BLaER1 treated with 17β-estradiol and CSF1 and Interleukin-3, amounts not matched to agents 10 nM and 100 nM (cell line): ENCODE measurements at regions not wholly inside any gene's neighbourhood (a gene's known extent, or its start where the extent isn't known, plus 50 kb on each side); places are given as distances from the start of the nearest gene placed in this dataset.

Experiments used
- H3K27ac ChIP-seq, 11 experiments: shearing (Covaris generic); formaldehyde crosslinking; 2 replicates each; pipeline ENCODE4 v1.8.1; 2022
- H3K27me3 ChIP-seq, 11 experiments: shearing (Covaris generic); formaldehyde crosslinking; 2 replicates each; pipeline ENCODE4 v1.8.1; 2022
- H3K36me3 ChIP-seq, 11 experiments: shearing (Covaris generic); formaldehyde crosslinking; 2 replicates each; pipeline ENCODE4 v1.8.1; 2022
- H3K4me1 ChIP-seq, 10 experiments: shearing (Covaris generic); formaldehyde crosslinking; 2 replicates each; pipeline ENCODE4 v1.8.1; 2022
- H3K4me2 ChIP-seq, 11 experiments: shearing (Covaris generic); formaldehyde crosslinking; 2 replicates each; pipeline ENCODE4 v1.8.1; 2022
- H3K4me3 ChIP-seq, 10 experiments: shearing (Covaris generic); formaldehyde crosslinking; 2 replicates each; pipeline ENCODE4 v1.8.1; 2022
- H3K9ac ChIP-seq, 11 experiments: shearing (Covaris generic); formaldehyde crosslinking; 2 replicates each; pipeline ENCODE4 v1.8.1; 2022
- H3K9me3 ChIP-seq, 11 experiments: shearing (Covaris generic); formaldehyde crosslinking; replicated peaks in 1 of 11; 2 replicates each; pipeline ENCODE4 v1.8.1; 2022
- H4K20me1 ChIP-seq, 11 experiments: shearing (Covaris generic); formaldehyde crosslinking; 2 replicates each; pipeline ENCODE4 v1.8.1; 2022
- Cebpa-rat ChIP-seq, 11 experiments: shearing (Covaris generic); IDR thresholded peaks; 2 replicates each; pipeline ENCODE4 v1.8.1; 2022

DNA sequence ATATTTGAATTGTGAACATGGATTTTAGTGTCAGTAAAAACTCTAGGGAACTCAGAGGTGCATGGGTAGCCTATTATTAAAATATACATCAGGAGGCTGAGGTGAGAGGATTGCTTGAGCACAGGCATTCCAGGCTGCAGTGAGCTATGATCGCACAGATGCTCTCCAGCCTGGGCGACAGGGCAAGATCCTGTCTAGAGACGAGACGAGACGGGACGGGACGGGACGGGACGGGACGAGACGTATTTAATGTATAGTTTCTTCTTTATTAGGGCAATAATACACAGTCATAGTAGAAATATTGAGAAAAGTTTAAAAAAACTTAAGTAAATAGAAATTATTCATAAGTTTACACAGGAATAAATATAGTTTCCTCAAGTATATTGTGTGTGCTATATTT lies 89.3 kb downstream of the DIPK2A start:
- Histone ChIP-seq H3K4me2 (no peak overlapping the region), H3K9me3 (no peaks in the 10 kb centered on the region), H3K4me1 (no peaks in the 10 kb centered on the region), H4K20me1 (no peaks in the 10 kb centered on the region), H3K27ac (no peak overlapping the region), H3K4me3 (no peak overlapping the region), H3K9ac (no peak overlapping the region), H3K36me3 (no peaks in the 10 kb centered on the region), H3K27me3 (no peaks in the 10 kb centered on the region)
- TF ChIP-seq Cebpa-rat (IDR thresholded peaks at IDR 0.05) = no peak

DNA sequence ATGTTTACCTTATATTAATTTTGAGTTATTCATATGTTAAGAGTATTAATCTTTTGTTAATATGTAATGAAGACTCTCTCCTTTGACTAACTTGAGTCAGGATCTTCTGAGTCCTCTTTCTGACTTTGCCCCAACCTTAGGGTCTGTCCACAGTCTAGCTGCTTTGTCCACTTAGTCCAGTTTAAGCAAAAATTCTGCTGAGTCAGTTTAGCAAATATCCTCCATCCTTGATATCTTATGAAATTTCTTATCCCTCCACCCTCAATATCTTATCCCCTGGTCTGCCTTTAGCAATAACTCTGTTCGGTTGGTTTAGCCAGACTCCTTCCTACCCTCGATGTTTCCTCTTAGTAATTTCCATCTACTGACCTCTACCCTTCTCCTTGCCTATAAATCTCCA lies 91.7 kb downstream of the DIPK2A start:
- no peak overlapping the region for H3K9ac ChIP-seq
- no peaks in the 10 kb centered on the region for H3K27me3 ChIP-seq
- H3K4me3 ChIP-seq = no peak overlapping the region
- no peak overlapping the region for H3K4me2 ChIP-seq
- no peak overlapping the region for H3K27ac ChIP-seq
- no peaks in the 10 kb centered on the region for H3K9me3 ChIP-seq
- H4K20me1 ChIP-seq = no peaks in the 10 kb centered on the region
- TF ChIP-seq Cebpa-rat (IDR thresholded peaks at IDR 0.05) = no peak
- no peaks in the 10 kb centered on the region for H3K4me1 ChIP-seq
- no peaks in the 10 kb centered on the region for H3K36me3 ChIP-seq

DNA sequence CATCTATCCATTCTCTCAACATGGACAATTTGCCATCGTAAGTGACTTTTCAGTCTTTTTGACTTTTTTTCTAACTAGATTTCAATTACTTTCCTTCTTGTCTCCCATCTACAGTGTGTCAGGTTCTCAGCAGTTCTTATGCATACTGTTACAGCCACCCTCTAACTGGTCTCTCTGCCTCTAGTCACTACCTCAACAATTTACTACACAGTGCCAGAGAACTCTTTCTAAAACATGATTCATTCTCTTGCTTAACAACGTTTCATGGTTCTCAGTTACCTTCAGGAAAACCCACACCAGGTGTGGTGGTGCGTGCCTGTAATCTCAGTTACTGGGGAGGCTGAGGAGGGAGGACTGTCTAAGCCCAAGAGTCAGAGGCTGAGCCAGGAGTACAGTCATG lies 95.4 kb downstream of the DIPK2A start:
- H4K20me1 ChIP-seq = no peaks in the 10 kb centered on the region
- H3K36me3 ChIP-seq = no peaks in the 10 kb centered on the region
- no peak overlapping the region for H3K27ac ChIP-seq
- no peaks in the 10 kb centered on the region for H3K4me1 ChIP-seq
- no peaks in the 10 kb centered on the region for H3K27me3 ChIP-seq
- H3K4me3 ChIP-seq = no peak overlapping the region
- TF ChIP-seq Cebpa-rat (IDR thresholded peaks at IDR 0.05) = no peak
- H3K9me3 ChIP-seq = peaks cover 15 to 22% (median 18%) of the 10 kb centered on the region in 11 experiments
- H3K4me2 ChIP-seq = no peak overlapping the region
- H3K9ac ChIP-seq = no peak overlapping the region

DNA sequence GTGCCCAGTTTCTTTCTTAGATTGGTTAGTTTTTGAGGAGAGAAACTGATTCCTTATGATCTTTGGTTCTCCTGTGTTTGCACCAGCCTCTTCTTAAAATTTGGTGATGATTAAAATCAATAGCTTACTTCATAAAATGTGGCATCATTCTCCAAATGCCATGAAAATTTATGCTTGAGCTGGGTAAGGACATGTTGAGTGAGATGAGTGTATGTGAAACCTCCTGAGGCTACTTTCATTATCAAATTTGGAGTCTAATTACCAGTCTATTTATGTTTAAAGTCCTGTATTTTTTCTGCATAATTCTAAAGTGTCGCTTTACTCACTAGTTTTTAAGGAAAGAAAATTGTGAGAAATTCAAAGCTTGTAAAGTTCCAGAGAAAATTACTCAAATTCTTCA lies 102.1 kb downstream of the DIPK2A start:
- no peaks in the 10 kb centered on the region for H3K27me3 ChIP-seq
- H3K9ac ChIP-seq = no peak overlapping the region
- H3K4me2 ChIP-seq = no peak overlapping the region
- H3K9me3 ChIP-seq = peaks cover 26 to 38% (median 30%) of the 10 kb centered on the region in 11 experiments
- no peak overlapping the region for H3K27ac ChIP-seq
- no peaks in the 10 kb centered on the region for H3K36me3 ChIP-seq
- H3K4me3 ChIP-seq = no peak overlapping the region
- no peak for TF ChIP-seq Cebpa-rat (IDR thresholded peaks at IDR 0.05)
- H4K20me1 ChIP-seq = no peaks in the 10 kb centered on the region
- no peaks in the 10 kb centered on the region for H3K4me1 ChIP-seq

DNA sequence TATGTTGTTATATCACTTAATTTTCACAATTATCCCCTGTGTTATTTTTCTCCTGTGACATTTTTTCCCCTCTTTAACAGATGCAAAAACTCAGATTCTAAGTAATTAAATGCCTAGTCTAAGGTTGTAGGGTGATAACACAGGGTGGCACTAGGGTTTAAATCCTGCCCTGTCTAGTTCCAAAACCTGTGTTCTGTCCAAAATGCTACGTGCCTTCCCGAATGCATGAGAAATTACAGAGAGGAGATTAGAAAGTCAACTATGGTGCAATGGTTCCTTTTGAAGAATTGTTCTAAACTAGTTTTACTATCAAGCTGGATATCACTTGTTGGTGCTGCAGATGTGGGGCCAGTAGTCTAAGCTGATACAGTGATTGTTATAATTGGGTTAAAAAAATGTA lies 108.0 kb downstream of the DIPK2A start:
- TF ChIP-seq Cebpa-rat (IDR thresholded peaks at IDR 0.05) = no peak
- H3K4me3 ChIP-seq = no peak overlapping the region
- no peaks in the 10 kb centered on the region for H3K36me3 ChIP-seq
- no peaks in the 10 kb centered on the region for H4K20me1 ChIP-seq
- H3K9me3 ChIP-seq = no peaks in the 10 kb centered on the region
- no peak overlapping the region for H3K4me2 ChIP-seq
- H3K27me3 ChIP-seq = no peaks in the 10 kb centered on the region
- H3K4me1 ChIP-seq = no peaks in the 10 kb centered on the region
- no peak overlapping the region for H3K27ac ChIP-seq
- H3K9ac ChIP-seq = no peak overlapping the region

- no peaks in the 10 kb centered on the region for H3K36me3 ChIP-seq
- no peak overlapping the region for H3K27ac ChIP-seq
- H3K9ac ChIP-seq = no peak overlapping the region
- H4K20me1 ChIP-seq = no peaks in the 10 kb centered on the region
- H3K9me3 ChIP-seq = no peaks in the 10 kb centered on the region
- H3K4me3 ChIP-seq = no peak overlapping the region
- peaks cover 0 to 7% (median 0%) of the 10 kb centered on the region in 10 experiments; a peak in 3 of 20 replicates for H3K4me1 ChIP-seq
- TF ChIP-seq Cebpa-rat (IDR thresholded peaks at IDR 0.05) = no peak
- no peak overlapping the region for H3K4me2 ChIP-seq
- no peaks in the 10 kb centered on the region for H3K27me3 ChIP-seq
Observed at GRCh38 chr3:144084929-144085328, 113.3 kb downstream of the DIPK2A start.

DNA sequence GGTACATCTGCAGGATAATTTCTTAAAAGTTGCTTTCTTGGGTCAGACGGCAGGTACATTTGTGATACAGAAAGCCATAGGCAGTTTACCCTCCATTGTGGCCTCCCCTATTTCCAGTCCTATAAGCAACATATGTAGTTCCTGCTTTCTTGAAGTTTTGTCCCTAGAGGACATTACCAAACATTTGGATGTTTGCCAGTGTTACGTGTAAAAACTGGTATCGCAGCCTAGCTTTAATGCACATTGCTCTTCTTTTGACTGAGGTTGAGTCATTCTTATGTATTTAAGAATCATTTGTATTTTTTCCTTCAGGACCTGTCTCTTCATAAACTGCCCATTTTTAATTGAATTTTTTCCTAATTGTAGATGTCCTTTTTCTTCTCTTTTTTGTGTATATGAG lies 114.3 kb downstream of the DIPK2A start:
- Histone ChIP-seq H3K36me3 (no peaks in the 10 kb centered on the region), H3K4me1 (peaks cover 0 to 7% (median 0%) of the 10 kb centered on the region in 10 experiments; a peak in 3 of 20 replicates), H3K27me3 (no peaks in the 10 kb centered on the region), H3K9me3 (no peaks in the 10 kb centered on the region), H3K9ac (no peak overlapping the region), H3K27ac (no peak overlapping the region), H3K4me2 (0 out of 22 replicates have a peak overlapping the region, but pooled peaks of 2 of the 11 experiments have one; percentile 5 to 7), H3K4me3 (no peak overlapping the region), H4K20me1 (no peaks in the 10 kb centered on the region)
- no peak for TF ChIP-seq Cebpa-rat (IDR thresholded peaks at IDR 0.05)

DNA sequence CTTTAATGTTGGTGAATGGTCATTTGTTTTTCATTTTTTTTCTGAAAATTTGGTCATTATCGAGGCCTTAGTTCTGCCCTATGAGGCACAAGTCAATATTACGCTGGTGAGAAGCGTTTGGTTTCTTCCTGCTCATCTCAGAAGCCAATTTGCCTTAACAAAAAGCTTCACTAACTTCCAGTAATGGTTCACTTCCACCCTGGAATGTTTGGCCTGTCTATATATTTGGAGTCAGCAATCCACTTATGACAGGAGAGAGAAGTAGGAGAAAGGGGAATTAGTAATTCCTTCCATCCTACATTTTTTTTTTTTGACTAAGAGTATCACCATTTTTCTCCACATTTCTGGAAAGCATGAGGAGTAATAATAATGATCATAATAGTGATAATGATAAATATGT lies 124.4 kb downstream of the DIPK2A start:
- Histone ChIP-seq H3K9me3 (peaks cover 20 to 24% (median 20%) of the 10 kb centered on the region in 11 experiments), H3K36me3 (no peaks in the 10 kb centered on the region; a peak in 1 of 22 replicates)
- no peak for TF ChIP-seq Cebpa-rat (IDR thresholded peaks at IDR 0.05)

DNA sequence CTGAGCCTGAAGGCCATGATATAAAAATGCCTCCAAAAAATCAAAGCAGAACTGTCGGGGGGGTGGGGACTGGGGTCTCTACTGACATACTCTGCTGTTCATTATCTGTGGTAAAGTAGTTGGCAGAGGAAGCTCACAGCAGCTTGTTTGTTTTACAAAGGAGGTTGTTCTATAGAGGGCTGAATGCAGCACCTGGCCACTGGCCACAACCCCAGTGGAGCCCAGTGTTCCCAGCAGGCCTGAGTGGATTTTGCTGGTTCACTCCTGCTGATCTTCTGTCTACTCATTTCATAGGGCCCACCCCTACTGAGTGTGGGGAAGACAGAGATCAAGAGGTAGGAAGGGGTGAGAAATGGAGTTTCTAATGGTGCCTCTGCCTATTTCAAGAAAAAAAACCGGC lies 125.5 kb downstream of the DIPK2A start:
- no peak for TF ChIP-seq Cebpa-rat (IDR thresholded peaks at IDR 0.05)
- Histone ChIP-seq H3K9me3 (peaks cover 20 to 24% (median 20%) of the 10 kb centered on the region in 11 experiments), H3K4me2 (no peak overlapping the region), H3K4me3 (no peak overlapping the region), H4K20me1 (no peaks in the 10 kb centered on the region), H3K27me3 (no peaks in the 10 kb centered on the region), H3K27ac (no peak overlapping the region), H3K9ac (no peak overlapping the region), H3K4me1 (no peaks in the 10 kb centered on the region), H3K36me3 (no peaks in the 10 kb centered on the region; a peak in 1 of 22 replicates)

More for the DNA sequence above, 124.4 kb downstream of the DIPK2A start:
- no peak overlapping the region for H3K9ac ChIP-seq
- no peak overlapping the region for H3K4me2 ChIP-seq
- H4K20me1 ChIP-seq = no peaks in the 10 kb centered on the region
- no peak overlapping the region for H3K27ac ChIP-seq
- H3K4me1 ChIP-seq = no peaks in the 10 kb centered on the region
- no peaks in the 10 kb centered on the region for H3K27me3 ChIP-seq
- no peak overlapping the region for H3K4me3 ChIP-seq

GRCh38 chr3:144098691-144099090 lies 127.1 kb downstream of the DIPK2A start:
- Histone ChIP-seq H3K4me1 (no peaks in the 10 kb centered on the region), H3K27me3 (no peaks in the 10 kb centered on the region), H4K20me1 (no peaks in the 10 kb centered on the region), H3K36me3 (no peaks in the 10 kb centered on the region; a peak in 1 of 22 replicates), H3K4me3 (no peak overlapping the region), H3K9me3 (peaks cover 20 to 24% (median 20%) of the 10 kb centered on the region in 11 experiments), H3K9ac (no peak overlapping the region), H3K27ac (no peak overlapping the region), H3K4me2 (no peak overlapping the region)
- TF ChIP-seq Cebpa-rat (IDR thresholded peaks at IDR 0.05) = no peak
